ENCODE measurements at regions not wholly inside any gene's neighbourhood (a gene's known extent, or its start where the extent isn't known, plus 50 kb on each side); places are given as distances from the start of the nearest gene placed in this dataset.

GRCh38 chr3:30082652-30083051, 523.7 kb upstream of the TGFBR2 start:
- no peaks in the 10 kb centered on the region for H3K9me3 ChIP-seq (ENCODE audit: control insufficient read depth in 1 of 2, low read length in 2 of 2)
- ChIA-PET CTCF (ENCODE audit: partially characterized antibody) (no interaction called here), POLR2A (ENCODE audit: partially characterized antibody) (no interaction called here)
- peaks cover 9 to 10% of the 10 kb centered on the region in 2 donors for H3K27me3 Mint-ChIP-seq
- H3K4me1 ChIP-seq (ENCODE audit: insufficient read depth, low read length): no peaks in the 10 kb centered on the region
- H3K4me3 Mint-ChIP-seq: no peak overlapping the region
- intact Hi-C loops (cut with micrococcal nuclease): no loop called here
- H3K27ac Mint-ChIP-seq: no peak overlapping the region
- H3K36me3 Mint-ChIP-seq: no peaks in the 10 kb centered on the region
- DNase-seq: no peak
- H3K27ac ChIP-seq (ENCODE audit: low read depth, low read length): no peak overlapping the region
- H3K9me3 Mint-ChIP-seq: peaks cover 0 to under 1% (median 0%) of the 10 kb centered on the region in 8 donors
- H3K4me1 Mint-ChIP-seq: peaks cover 0 to 5% (median 2%) of the 10 kb centered on the region in 4 donors
- H3K27me3 ChIP-seq (ENCODE audit: insufficient read depth, low read length): no peaks in the 10 kb centered on the region
- no peak overlapping the region for H3K4me3 ChIP-seq (ENCODE audit: low read length in 2 of 2)
- no peaks in the 10 kb centered on the region for H3K36me3 ChIP-seq (ENCODE audit: insufficient read depth, low read length)

DNA sequence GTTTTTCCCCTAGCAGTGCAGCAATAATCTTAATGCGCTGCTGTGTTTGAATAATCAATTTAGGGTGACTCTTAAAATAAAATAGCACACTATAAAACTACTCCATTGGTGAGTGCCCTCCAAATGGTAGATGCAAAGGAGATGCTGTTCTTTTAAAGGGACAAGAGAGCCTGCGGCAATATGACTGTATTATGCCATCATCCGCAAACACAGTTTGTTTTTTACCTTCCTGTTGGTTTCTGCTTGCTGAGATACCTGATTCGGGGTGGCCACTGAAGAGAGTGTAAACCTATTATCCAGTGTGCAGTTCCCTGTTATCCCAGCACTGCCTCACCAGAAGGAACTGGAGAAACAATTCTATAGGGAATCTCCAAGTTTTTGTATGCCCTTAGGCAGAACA, 523.1 kb upstream of the TGFBR2 start:
- Mint-ChIP-seq H3K9me3 (peaks cover 0 to 1% (median 0%) of the 10 kb centered on the region in 8 donors), H3K27me3 (peaks cover 9 to 10% of the 10 kb centered on the region in 2 donors), H3K27ac (no peak overlapping the region), H3K4me3 (no peak overlapping the region), H3K36me3 (no peaks in the 10 kb centered on the region), H3K4me1 (peaks cover 0 to 5% (median 2%) of the 10 kb centered on the region in 4 donors)
- Histone ChIP-seq H3K27ac (ENCODE audit: low read depth, low read length) (no peak overlapping the region), H3K36me3 (ENCODE audit: insufficient read depth, low read length) (no peaks in the 10 kb centered on the region), H3K27me3 (ENCODE audit: insufficient read depth, low read length) (no peaks in the 10 kb centered on the region), H3K9me3 (ENCODE audit: control insufficient read depth in 1 of 2, low read length in 2 of 2) (no peaks in the 10 kb centered on the region), H3K4me3 (ENCODE audit: low read length in 2 of 2) (no peak overlapping the region), H3K4me1 (ENCODE audit: insufficient read depth, low read length) (no peaks in the 10 kb centered on the region)
- CTCF ChIA-PET (ENCODE audit: partially characterized antibody): no interaction called here
- intact Hi-C loops (cut with micrococcal nuclease): no loop called here
- POLR2A ChIA-PET (ENCODE audit: partially characterized antibody): no interaction called here
- DNase-seq: no peak

GRCh38 chr3:30084316-30084715, 522.1 kb upstream of the TGFBR2 start:
- Mint-ChIP-seq H3K4me3 (no peak overlapping the region), H3K4me1 (peaks cover 0 to 5% (median 2%) of the 10 kb centered on the region in 4 donors)

GRCh38 chr3:30084971-30085403, 521.4 kb upstream of the TGFBR2 start:
- ChIA-PET POLR2A (ENCODE audit: partially characterized antibody) (no interaction called here), CTCF (ENCODE audit: partially characterized antibody) (interaction anchor here (1.3 kb wide), 1 partner anchor 11 kb away, joined by 3 read pairs; no protein-coding TSS in a partner anchor)
- no peak overlapping the region for H3K4me3 ChIP-seq (ENCODE audit: low read length in 2 of 2)
- H3K27me3 ChIP-seq (ENCODE audit: insufficient read depth, low read length): no peaks in the 10 kb centered on the region
- Mint-ChIP-seq H3K9me3 (peaks cover 0 to 1% (median 0%) of the 10 kb centered on the region in 8 donors), H3K36me3 (no peaks in the 10 kb centered on the region), H3K27me3 (peaks cover 9 to 10% of the 10 kb centered on the region in 2 donors), H3K27ac (no peak overlapping the region), H3K4me1 (peaks cover 0 to 5% (median 2%) of the 10 kb centered on the region in 4 donors), H3K4me3 (no peak overlapping the region)
- no peaks in the 10 kb centered on the region for H3K4me1 ChIP-seq (ENCODE audit: insufficient read depth, low read length)
- no peak overlapping the region for H3K27ac ChIP-seq (ENCODE audit: low read depth, low read length)
- no peak for DNase-seq
- no peaks in the 10 kb centered on the region for H3K9me3 ChIP-seq (ENCODE audit: control insufficient read depth in 1 of 2, low read length in 2 of 2)
- no peaks in the 10 kb centered on the region for H3K36me3 ChIP-seq (ENCODE audit: insufficient read depth, low read length)
- intact Hi-C loops (cut with micrococcal nuclease): no loop called here

More at GRCh38 chr3:30084316-30084715, 522.1 kb upstream of the TGFBR2 start:
- POLR2A ChIA-PET (ENCODE audit: partially characterized antibody): no interaction called here
- no peak overlapping the region for H3K4me3 ChIP-seq (ENCODE audit: low read length in 2 of 2)
- no peaks in the 10 kb centered on the region for H3K9me3 ChIP-seq (ENCODE audit: control insufficient read depth in 1 of 2, low read length in 2 of 2)
- H3K36me3 Mint-ChIP-seq: no peaks in the 10 kb centered on the region
- CTCF ChIA-PET (ENCODE audit: partially characterized antibody): interaction anchor here (0.7 kb wide), 1 partner anchor 152 kb away, joined by 3 read pairs; no protein-coding TSS in a partner anchor
- H3K27ac Mint-ChIP-seq: no peak overlapping the region
- intact Hi-C loops (cut with micrococcal nuclease): no loop called here
- no peaks in the 10 kb centered on the region for H3K27me3 ChIP-seq (ENCODE audit: insufficient read depth, low read length)
- peaks cover 9 to 10% of the 10 kb centered on the region in 2 donors for H3K27me3 Mint-ChIP-seq
- H3K27ac ChIP-seq (ENCODE audit: low read depth, low read length): no peak overlapping the region
- H3K36me3 ChIP-seq (ENCODE audit: insufficient read depth, low read length): no peaks in the 10 kb centered on the region
- peaks cover 0 to 1% (median 0%) of the 10 kb centered on the region in 8 donors for H3K9me3 Mint-ChIP-seq
- no peaks in the 10 kb centered on the region for H3K4me1 ChIP-seq (ENCODE audit: insufficient read depth, low read length)
- DNase-seq: no peak

- Histone ChIP-seq H3K4me1 (ENCODE audit: insufficient read depth, low read length) (no peaks in the 10 kb centered on the region), H3K9me3 (ENCODE audit: control insufficient read depth in 1 of 2, low read length in 2 of 2) (no peaks in the 10 kb centered on the region), H3K4me3 (ENCODE audit: low read length in 2 of 2) (no peak overlapping the region), H3K27ac (ENCODE audit: low read depth, low read length) (no peak overlapping the region), H3K36me3 (ENCODE audit: insufficient read depth, low read length) (no peaks in the 10 kb centered on the region), H3K27me3 (ENCODE audit: insufficient read depth, low read length) (peaks cover 3% of the 10 kb centered on the region)
- H3K9me3 Mint-ChIP-seq: peaks cover 0 to 1% (median 0%) of the 10 kb centered on the region in 8 donors
- peaks cover 9 to 10% of the 10 kb centered on the region in 2 donors for H3K27me3 Mint-ChIP-seq
- no peak overlapping the region for H3K4me3 Mint-ChIP-seq
- POLR2A ChIA-PET (ENCODE audit: partially characterized antibody): no interaction called here
- no peak for DNase-seq
- CTCF ChIA-PET (ENCODE audit: partially characterized antibody): interaction anchor here (1.3 kb wide), 1 partner anchor 11 kb away, joined by 3 read pairs; no protein-coding TSS in a partner anchor
- H3K36me3 Mint-ChIP-seq: no peaks in the 10 kb centered on the region
- intact Hi-C loops (cut with micrococcal nuclease): no loop called here
- peaks cover 0 to 5% (median 2%) of the 10 kb centered on the region in 4 donors for H3K4me1 Mint-ChIP-seq
- no peak overlapping the region for H3K27ac Mint-ChIP-seq
These were observed 520.9 kb upstream of the TGFBR2 start for GRCh38 chr3:30085486-30085885.

DNA sequence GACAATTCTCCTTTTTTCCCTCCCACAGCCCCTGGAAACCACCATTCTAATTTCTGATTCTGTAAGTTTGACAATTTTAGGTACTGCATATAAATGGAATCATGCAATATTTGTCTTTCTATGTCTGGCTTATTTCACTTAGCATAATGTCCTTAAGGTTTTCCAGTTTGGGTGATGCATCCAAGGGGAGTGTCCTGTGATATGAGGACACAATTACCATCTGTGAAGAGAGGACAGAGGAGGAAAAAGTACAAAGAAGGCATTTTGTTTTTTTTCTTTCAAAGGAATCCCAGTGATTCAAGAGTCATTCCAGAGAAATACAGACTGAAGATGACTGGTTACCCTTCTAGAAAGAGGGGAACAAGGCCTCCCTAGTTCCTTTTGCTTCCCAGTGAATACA, 514.7 kb upstream of the TGFBR2 start:
- peaks cover 12 to 17% of the 10 kb centered on the region in 2 donors for H3K27me3 Mint-ChIP-seq
- POLR2A ChIA-PET (ENCODE audit: partially characterized antibody): no interaction called here
- DNase-seq: no peak
- intact Hi-C loops (cut with micrococcal nuclease): no loop called here
- no peaks in the 10 kb centered on the region for H3K36me3 Mint-ChIP-seq
- Histone ChIP-seq H3K27ac (ENCODE audit: low read depth, low read length) (no peak overlapping the region), H3K27me3 (ENCODE audit: insufficient read depth, low read length) (peaks cover 7% of the 10 kb centered on the region), H3K4me3 (ENCODE audit: low read length in 2 of 2) (no peak overlapping the region), H3K4me1 (ENCODE audit: insufficient read depth, low read length) (no peaks in the 10 kb centered on the region), H3K36me3 (ENCODE audit: insufficient read depth, low read length) (no peaks in the 10 kb centered on the region), H3K9me3 (ENCODE audit: control insufficient read depth in 1 of 2, low read length in 2 of 2) (no peaks in the 10 kb centered on the region)
- H3K4me3 Mint-ChIP-seq: no peak overlapping the region
- H3K27ac Mint-ChIP-seq: no peak overlapping the region
- peaks cover 0 to 19% (median 13%) of the 10 kb centered on the region in 8 donors for H3K9me3 Mint-ChIP-seq
- CTCF ChIA-PET (ENCODE audit: partially characterized antibody): no interaction called here
- H3K4me1 Mint-ChIP-seq: no peaks in the 10 kb centered on the region

- ChIA-PET POLR2A (ENCODE audit: partially characterized antibody) (no interaction called here), CTCF (ENCODE audit: partially characterized antibody) (no interaction called here)
- peaks cover 7 to 11% of the 10 kb centered on the region in 2 donors for H3K27me3 Mint-ChIP-seq
- Histone ChIP-seq H3K4me3 (ENCODE audit: low read length in 2 of 2) (no peak overlapping the region), H3K9me3 (ENCODE audit: control insufficient read depth in 1 of 2, low read length in 2 of 2) (no peaks in the 10 kb centered on the region), H3K36me3 (ENCODE audit: insufficient read depth, low read length) (no peaks in the 10 kb centered on the region), H3K4me1 (ENCODE audit: insufficient read depth, low read length) (no peaks in the 10 kb centered on the region), H3K27me3 (ENCODE audit: insufficient read depth, low read length) (peaks cover 1% of the 10 kb centered on the region), H3K27ac (ENCODE audit: low read depth, low read length) (no peak overlapping the region)
- DNase-seq: no peak
- H3K4me3 Mint-ChIP-seq: no peak overlapping the region
- peaks cover 0 to 20% (median 13%) of the 10 kb centered on the region in 8 donors for H3K9me3 Mint-ChIP-seq
- intact Hi-C loops (cut with micrococcal nuclease): no loop called here
- no peaks in the 10 kb centered on the region for H3K36me3 Mint-ChIP-seq
- no peak overlapping the region for H3K27ac Mint-ChIP-seq
- peaks cover 0 to 2% (median 0%) of the 10 kb centered on the region in 4 donors for H3K4me1 Mint-ChIP-seq
These were observed 509.3 kb upstream of the TGFBR2 start for GRCh38 chr3:30097022-30097650.
